OCI-LY7 (cell line): ENCODE measurements at regions not wholly inside any gene's neighbourhood (a gene's known extent, or its start where the extent isn't known, plus 50 kb on each side); places are given as distances from the start of the nearest gene placed in this dataset.

Experiments
- CTCF ChIP-seq: fragments of 200-600 bp; sonication (generic); conservative IDR thresholded peaks from 2 replicates; pipeline ENCODE4 v1.5.1; 2014; ENCODE audit warnings: mild to moderate bottlenecking, antibody characterized with exemption, low read length, moderate library complexity, mixed read lengths
- EZH2phosphoT487 ChIP-seq: fragments of 200-600 bp; sonication (generic); IDR thresholded peaks from 2 replicates; pipeline ENCODE4 v1.6.1; 2018; ENCODE audit warnings: low read depth, borderline replicate concordance, mild to moderate bottlenecking, mixed run types, antibody characterized with exemption, low read length, moderate library complexity, mixed read lengths

GRCh38 chr2:228869636-228870264 is 401.3 kb downstream of the PID1 start:
- TF ChIP-seq CTCF (no peak), EZH2phosphoT487 (no peak)
